Smooth muscle cell (in vitro differentiated cells): ENCODE measurements at regions not wholly inside any gene's neighbourhood (a gene's known extent, or its start where the extent isn't known, plus 50 kb on each side); places are given as distances from the start of the nearest gene placed in this dataset.
A peak's percentile ranks its signal among the peaks of the same experiment; 100 is the strongest.

Experiments used
- DNase-seq: peaks from one replicate; lab custom pipeline; 2025; ENCODE audit not compliant: unreplicated experiment; lab: John Stamatoyannopoulos, UW
- H2AFZ ChIP-seq: fragments of 200-600 bp; sonication (generic); 2 replicates; pipeline ENCODE4 v1.6.0; 2016; ENCODE audit warnings: antibody characterized with exemption, low read depth, mild to moderate bottlenecking
- H3F3A ChIP-seq: fragments of 200-600 bp; sonication (generic); 2 replicates; pipeline ENCODE4 v1.6.0; 2017; ENCODE audit warnings: antibody characterized with exemption, low read depth
- H3K27ac ChIP-seq: fragments of 200-600 bp; sonication (generic); 2 replicates; pipeline ENCODE4 v1.5.1; 2016; ENCODE audit warnings: low read depth, mild to moderate bottlenecking
- H3K27me3 ChIP-seq: fragments of 200-600 bp; sonication (generic); 2 replicates; pipeline ENCODE4 v1.6.1; 2016; ENCODE audit warnings: low read depth, mild to moderate bottlenecking
- H3K36me3 ChIP-seq: fragments of 200-600 bp; sonication (generic); 2 replicates; pipeline ENCODE4 v1.5.1; 2016; ENCODE audit warnings: low read depth
- H3K4me1 ChIP-seq: fragments of 200-600 bp; sonication (generic); 2 replicates; pipeline ENCODE4 v1.5.1; 2016; ENCODE audit warnings: low read depth
- H3K4me2 ChIP-seq: fragments of 200-600 bp; sonication (generic); 2 replicates; pipeline ENCODE4 v1.6.0; 2016; ENCODE audit warnings: mild to moderate bottlenecking
- H3K4me3 ChIP-seq: fragments of 200-600 bp; sonication (generic); 2 replicates; pipeline ENCODE4 v1.5.1; 2016; ENCODE audit warnings: mild to moderate bottlenecking
- H3K79me2 ChIP-seq: fragments of 200-600 bp; sonication (generic); 2 replicates; pipeline ENCODE4 v1.6.0; 2016; ENCODE audit warnings: low read depth, mild to moderate bottlenecking
- H3K9ac ChIP-seq: fragments of 200-600 bp; sonication (generic); 2 replicates; pipeline ENCODE4 v1.6.0; 2016; ENCODE audit warnings: low read depth
- H3K9me3 ChIP-seq: fragments of 200-600 bp; sonication (generic); replicated peaks from 2 replicates; pipeline ENCODE4 v1.5.1; 2016; ENCODE audit warnings: low read depth
- H4K20me1 ChIP-seq: fragments of 200-600 bp; sonication (generic); 2 replicates; pipeline ENCODE4 v1.6.0; 2016; ENCODE audit warnings: low read depth
- WGBS: methylation state at CpG from one replicate; pipeline ENCODE4 v1.1.7; 2016; ENCODE audit warnings: low lambda C conversion rate; 5-methylcytosine and 5-hydroxymethylcytosine counted together
- TF ChIP-seq, protein P1 (sequence below): fragments of 200-600 bp; sonication (generic); IDR thresholded peaks from 2 replicates; pipeline ENCODE4 v1.5.1; 2017; ENCODE audit warnings: borderline replicate concordance, mild to moderate bottlenecking, antibody characterized with exemption; ENCODE audit not compliant: insufficient read depth, poor library complexity, severe bottlenecking

- Histone ChIP-seq H2AFZ (peak overlapping the region; percentile 12), H3K9me3 (no peaks in the 10 kb centered on the region), H3F3A (peaks cover 15% of the 10 kb centered on the region), H3K4me2 (no peak overlapping the region), H4K20me1 (no peaks in the 10 kb centered on the region), H3K27me3 (no peaks in the 10 kb centered on the region), H3K4me3 (no peak overlapping the region), H3K36me3 (no peaks in the 10 kb centered on the region), H3K9ac (no peak overlapping the region), H3K79me2 (no peaks in the 10 kb centered on the region), H3K4me1 (peaks cover 56% of the 10 kb centered on the region), H3K27ac (no peak overlapping the region)
- no peak for DNase-seq
- TF ChIP-seq, protein P1, sequence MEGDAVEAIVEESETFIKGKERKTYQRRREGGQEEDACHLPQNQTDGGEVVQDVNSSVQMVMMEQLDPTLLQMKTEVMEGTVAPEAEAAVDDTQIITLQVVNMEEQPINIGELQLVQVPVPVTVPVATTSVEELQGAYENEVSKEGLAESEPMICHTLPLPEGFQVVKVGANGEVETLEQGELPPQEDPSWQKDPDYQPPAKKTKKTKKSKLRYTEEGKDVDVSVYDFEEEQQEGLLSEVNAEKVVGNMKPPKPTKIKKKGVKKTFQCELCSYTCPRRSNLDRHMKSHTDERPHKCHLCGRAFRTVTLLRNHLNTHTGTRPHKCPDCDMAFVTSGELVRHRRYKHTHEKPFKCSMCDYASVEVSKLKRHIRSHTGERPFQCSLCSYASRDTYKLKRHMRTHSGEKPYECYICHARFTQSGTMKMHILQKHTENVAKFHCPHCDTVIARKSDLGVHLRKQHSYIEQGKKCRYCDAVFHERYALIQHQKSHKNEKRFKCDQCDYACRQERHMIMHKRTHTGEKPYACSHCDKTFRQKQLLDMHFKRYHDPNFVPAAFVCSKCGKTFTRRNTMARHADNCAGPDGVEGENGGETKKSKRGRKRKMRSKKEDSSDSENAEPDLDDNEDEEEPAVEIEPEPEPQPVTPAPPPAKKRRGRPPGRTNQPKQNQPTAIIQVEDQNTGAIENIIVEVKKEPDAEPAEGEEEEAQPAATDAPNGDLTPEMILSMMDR: no peak
- 89% methylated on average over 8 of the region's 8 CpGs for WGBS
Observed at GRCh38 chr2:207224791-207225482, 59.2 kb upstream of the KLF7 start.

DNA sequence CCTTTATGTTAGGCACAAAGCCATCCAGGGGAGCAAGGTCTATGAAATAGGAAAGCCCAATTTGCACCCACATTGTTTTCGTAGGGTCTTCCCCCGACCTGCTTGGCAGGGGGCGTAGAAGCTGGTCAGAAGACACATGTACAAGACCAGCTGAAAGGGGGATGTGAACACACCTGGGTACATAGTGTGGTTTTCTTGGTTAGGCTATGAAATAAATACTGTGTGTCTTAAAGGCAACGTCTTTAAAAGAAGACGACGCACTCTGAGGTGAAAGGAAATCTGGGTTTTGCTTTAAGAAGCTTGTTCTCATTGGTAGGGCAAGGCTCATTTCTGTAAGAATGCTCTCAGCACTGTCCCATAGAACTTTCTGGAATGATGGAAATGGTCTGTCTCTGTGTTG, 60.0 kb upstream of the KLF7 start:
- H3F3A ChIP-seq: peaks cover 15% of the 10 kb centered on the region
- H3K79me2 ChIP-seq: no peaks in the 10 kb centered on the region
- H3K4me1 ChIP-seq: peaks cover 51% of the 10 kb centered on the region
- no peak overlapping the region for H2AFZ ChIP-seq
- 88% methylated on average over 6 of the region's 6 CpGs for WGBS
- H3K27me3 ChIP-seq: no peaks in the 10 kb centered on the region
- no peak overlapping the region for H3K4me3 ChIP-seq
- no peak overlapping the region for H3K27ac ChIP-seq
- no peaks in the 10 kb centered on the region for H3K36me3 ChIP-seq
- H4K20me1 ChIP-seq: no peaks in the 10 kb centered on the region
- H3K4me2 ChIP-seq: no peak overlapping the region
- no peak for DNase-seq
- no peaks in the 10 kb centered on the region for H3K9me3 ChIP-seq
- TF ChIP-seq, protein P1: no peak
- no peak overlapping the region for H3K9ac ChIP-seq

GRCh38 chr2:207226243-207226642, 60.5 kb upstream of the KLF7 start:
- DNase-seq: no peak
- H3K4me3 ChIP-seq: no peak overlapping the region
- H3K9ac ChIP-seq: no peak overlapping the region
- H3K36me3 ChIP-seq: no peaks in the 10 kb centered on the region
- H2AFZ ChIP-seq: no peak overlapping the region
- peaks cover 12% of the 10 kb centered on the region for H3F3A ChIP-seq
- peak overlapping the region; percentile 58 for H3K27ac ChIP-seq
- H3K4me1 ChIP-seq: peaks cover 52% of the 10 kb centered on the region
- H3K79me2 ChIP-seq: no peaks in the 10 kb centered on the region
- peak overlapping the region; percentile 68 for H3K4me2 ChIP-seq
- no peaks in the 10 kb centered on the region for H3K27me3 ChIP-seq
- TF ChIP-seq, protein P1: no peak
- H3K9me3 ChIP-seq: no peaks in the 10 kb centered on the region
- no peaks in the 10 kb centered on the region for H4K20me1 ChIP-seq

DNA sequence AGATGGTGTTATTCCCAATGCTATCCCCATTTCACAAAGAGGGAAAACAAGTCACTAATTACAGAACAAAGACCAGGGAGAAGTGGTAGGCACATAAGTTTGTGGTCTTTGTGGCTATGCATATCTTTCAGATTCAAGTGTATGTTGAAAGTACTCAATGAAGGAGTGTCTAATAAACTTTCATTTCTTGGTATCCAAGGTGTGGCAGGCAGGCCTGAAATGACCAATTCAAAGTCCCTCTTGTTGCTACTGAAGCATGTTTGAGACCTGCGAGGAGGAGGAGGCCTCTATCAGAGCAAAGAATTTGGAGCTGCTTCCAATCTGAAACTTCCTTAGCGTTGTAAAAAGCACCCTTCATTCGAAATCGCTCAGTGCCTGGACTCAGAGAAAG, 60.9 kb upstream of the KLF7 start:
- no peaks in the 10 kb centered on the region for H3K36me3 ChIP-seq
- no peaks in the 10 kb centered on the region for H4K20me1 ChIP-seq
- H3K9ac ChIP-seq: no peak overlapping the region
- TF ChIP-seq, protein P1: no peak
- H3K4me3 ChIP-seq: peak overlapping the region; percentile 14
- no peak for DNase-seq
- H3K27ac ChIP-seq: peak overlapping the region; percentile 58
- peak overlapping the region; percentile 52 for H2AFZ ChIP-seq
- H3K4me1 ChIP-seq: peaks cover 55% of the 10 kb centered on the region
- no peaks in the 10 kb centered on the region for H3K27me3 ChIP-seq
- H3K79me2 ChIP-seq: no peaks in the 10 kb centered on the region
- no peaks in the 10 kb centered on the region for H3K9me3 ChIP-seq
- H3F3A ChIP-seq: peaks cover 8% of the 10 kb centered on the region
- WGBS: 25% methylated on average over 4 of the region's 4 CpGs
- peak overlapping the region; percentile 68 for H3K4me2 ChIP-seq
